K562 (cell line): ENCODE measurements at regions not wholly inside any gene's neighbourhood (a gene's known extent, or its start where the extent isn't known, plus 50 kb on each side); places are given as distances from the start of the nearest gene placed in this dataset.

Experiments
- AFF4 ChIP-seq: sonication (generic); formaldehyde crosslinking; IDR thresholded peaks from 2 replicates; pipeline ENCODE4 v1.8.0; 2023; ENCODE audit warnings: mild to moderate bottlenecking, missing genetic modification reagents
- CBFA2T2 ChIP-seq: fragments of 450-650 bp; conservative IDR thresholded peaks from 2 replicates; pipeline ENCODE4 v1.6.1; 2017; ENCODE audit warnings: mild to moderate bottlenecking
- ESRRB ChIP-seq: fragments of 250-450 bp; sonication (Bioruptor Pico); IDR thresholded peaks from 2 replicates; pipeline ENCODE4 v1.5.0; 2020; ENCODE audit warnings: mild to moderate bottlenecking, moderate library complexity, borderline replicate concordance
- GTF2E2 ChIP-seq: fragments of 200-800 bp; sonication (Bioruptor generic); IDR thresholded peaks from 2 replicates; pipeline ENCODE4 v1.6.1; 2016; ENCODE audit warnings: missing genetic modification characterization, missing compliant biosample characterization
- HOMEZ ChIP-seq: fragments of 250-450 bp; sonication (Bioruptor Pico); IDR thresholded peaks from 2 replicates; pipeline ENCODE4 v1.4.0; 2020; ENCODE audit warnings: mild to moderate bottlenecking, moderate library complexity
- SMARCA4 ChIP-seq: fragments of 450-650 bp; IDR thresholded peaks from 2 replicates; pipeline ENCODE4 v1.6.1; 2016
- ZBTB40 ChIP-seq, 2 experiments: fragments of 450-650 bp in 1 of 2; sonication (generic) in 1 of 2; formaldehyde crosslinking in 1 of 2; IDR thresholded peaks; 2 replicates each; pipeline versions ENCODE4 v1.7.1 to v1.9.0; 2016 to 2022; ENCODE audit warnings: inconsistent platforms in 1 of 2, mild to moderate bottlenecking in 1 of 2, missing genetic modification reagents in 1 of 2
- ZFX ChIP-seq: sonication (generic); formaldehyde crosslinking; IDR thresholded peaks from 2 replicates; pipeline ENCODE4 v1.8.0; 2022; ENCODE audit warnings: mild to moderate bottlenecking, missing genetic modification reagents, moderate library complexity

- TF ChIP-seq ZBTB40 (IDR thresholded peaks at IDR 0.05) (no peak), ZBTB40 (CRISPR knock-in tag; IDR thresholded peaks at IDR 0.05) (no peak), SMARCA4 (no peak), AFF4 (no peak), ESRRB (CRISPR knock-in tag) (no peak), CBFA2T2 (no peak), GTF2E2 (tag) (no peak), ZFX (CRISPR knock-in tag) (no peak), HOMEZ (no peak)
Measured at GRCh38 chr13:70432276-70432805, 324.1 kb upstream of the KLHL1 start (continued).
